ENCODE measurements at regions not wholly inside any gene's neighbourhood (a gene's known extent, or its start where the extent isn't known, plus 50 kb on each side); places are given as distances from the start of the nearest gene placed in this dataset.

DNA sequence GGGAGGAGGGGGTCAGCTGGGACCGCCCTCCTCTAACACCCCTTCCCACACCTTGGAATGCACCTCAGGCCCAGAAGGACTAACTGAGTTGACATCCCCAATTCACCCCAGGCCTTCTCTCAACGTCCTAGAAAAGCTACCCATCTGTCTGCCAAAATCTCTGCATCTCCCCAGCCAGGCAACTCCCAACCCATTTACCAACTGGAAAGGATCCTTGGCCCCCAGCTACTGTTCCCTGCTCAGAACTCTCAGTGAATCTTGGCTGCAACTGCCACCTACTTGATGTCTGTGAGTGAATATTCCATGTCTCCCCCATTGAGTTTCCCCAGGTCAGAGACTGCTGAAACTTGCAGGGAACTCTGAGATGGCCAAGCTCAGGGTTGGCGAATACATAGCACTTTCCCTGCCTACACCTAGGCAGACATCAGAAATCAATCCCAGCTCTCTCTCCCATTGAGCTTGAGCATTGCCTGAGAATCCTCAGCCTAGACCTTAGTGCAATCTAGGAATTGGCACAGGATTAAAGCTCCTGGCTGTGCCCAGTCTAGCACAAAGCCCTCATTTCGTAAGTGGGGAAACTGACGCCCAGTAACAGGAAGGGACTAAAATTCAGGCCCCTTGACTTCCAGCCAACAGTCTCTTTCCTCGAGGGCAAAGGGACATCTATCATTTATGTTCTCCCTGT is 71.9 kb upstream of the NCOR2 start:
- no peak for TF ChIP-seq EZH2 (IDR thresholded peaks at IDR 0.05; ENCODE audit: low read length)
- TF ChIP-seq, protein P1, sequence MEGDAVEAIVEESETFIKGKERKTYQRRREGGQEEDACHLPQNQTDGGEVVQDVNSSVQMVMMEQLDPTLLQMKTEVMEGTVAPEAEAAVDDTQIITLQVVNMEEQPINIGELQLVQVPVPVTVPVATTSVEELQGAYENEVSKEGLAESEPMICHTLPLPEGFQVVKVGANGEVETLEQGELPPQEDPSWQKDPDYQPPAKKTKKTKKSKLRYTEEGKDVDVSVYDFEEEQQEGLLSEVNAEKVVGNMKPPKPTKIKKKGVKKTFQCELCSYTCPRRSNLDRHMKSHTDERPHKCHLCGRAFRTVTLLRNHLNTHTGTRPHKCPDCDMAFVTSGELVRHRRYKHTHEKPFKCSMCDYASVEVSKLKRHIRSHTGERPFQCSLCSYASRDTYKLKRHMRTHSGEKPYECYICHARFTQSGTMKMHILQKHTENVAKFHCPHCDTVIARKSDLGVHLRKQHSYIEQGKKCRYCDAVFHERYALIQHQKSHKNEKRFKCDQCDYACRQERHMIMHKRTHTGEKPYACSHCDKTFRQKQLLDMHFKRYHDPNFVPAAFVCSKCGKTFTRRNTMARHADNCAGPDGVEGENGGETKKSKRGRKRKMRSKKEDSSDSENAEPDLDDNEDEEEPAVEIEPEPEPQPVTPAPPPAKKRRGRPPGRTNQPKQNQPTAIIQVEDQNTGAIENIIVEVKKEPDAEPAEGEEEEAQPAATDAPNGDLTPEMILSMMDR (optimal IDR thresholded peaks at IDR 0.05 in 1 of 3, IDR thresholded peaks at IDR 0.05 in 1 of 3, conservative IDR thresholded peaks at IDR 0.05 in 1 of 3; ENCODE audit: extremely low read depth in 1 of 3, insufficient read depth in 2 of 3, low read length in 3 of 3): no peak
